ENCODE measurements at regions not wholly inside any gene's neighbourhood (a gene's known extent, or its start where the extent isn't known, plus 50 kb on each side); places are given as distances from the start of the nearest gene placed in this dataset.

DNA sequence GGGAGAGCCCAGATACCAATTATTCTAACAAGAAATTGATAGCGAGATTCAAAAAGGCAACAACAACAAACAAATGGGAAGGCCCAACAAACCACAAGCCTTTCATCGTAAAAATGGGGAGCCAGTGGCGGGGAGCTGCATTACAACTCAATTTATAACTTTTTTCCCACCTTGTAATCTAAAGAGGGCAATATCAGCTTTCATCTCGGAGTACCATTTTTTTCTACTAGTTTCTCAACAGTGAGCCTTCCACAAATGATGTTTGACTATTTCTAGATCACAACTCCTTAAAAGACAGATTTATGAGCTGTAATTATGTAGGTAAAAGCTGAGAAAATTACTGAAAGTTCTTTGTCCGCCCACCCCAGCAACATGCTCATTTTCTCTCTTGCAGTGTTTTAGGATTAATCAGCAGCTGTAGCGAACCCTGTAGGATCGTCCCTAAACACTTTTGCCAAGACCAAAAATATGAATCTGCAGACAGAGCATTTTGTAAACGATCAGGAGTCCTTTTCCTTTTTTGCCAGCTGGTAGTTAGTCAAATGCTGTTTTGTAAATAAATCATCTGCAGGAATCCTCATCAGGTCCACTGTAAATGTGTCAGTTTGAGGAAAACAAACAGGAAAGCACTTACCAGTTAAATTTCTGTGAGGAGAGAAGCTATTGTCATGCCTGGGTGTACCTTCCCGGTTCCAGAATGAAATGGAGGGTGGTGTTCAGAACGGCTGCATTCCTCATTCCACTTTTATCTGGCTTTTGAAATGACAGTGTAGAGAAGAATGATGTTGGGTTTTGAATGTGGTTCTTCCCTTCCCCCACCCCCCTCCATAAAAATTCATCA, 53.2 kb downstream of the EEF1B2 start:
- DNase-seq (ENCODE audit: extremely low read depth, low read depth): peak; percentile 70
- TF ChIP-seq, protein P1, sequence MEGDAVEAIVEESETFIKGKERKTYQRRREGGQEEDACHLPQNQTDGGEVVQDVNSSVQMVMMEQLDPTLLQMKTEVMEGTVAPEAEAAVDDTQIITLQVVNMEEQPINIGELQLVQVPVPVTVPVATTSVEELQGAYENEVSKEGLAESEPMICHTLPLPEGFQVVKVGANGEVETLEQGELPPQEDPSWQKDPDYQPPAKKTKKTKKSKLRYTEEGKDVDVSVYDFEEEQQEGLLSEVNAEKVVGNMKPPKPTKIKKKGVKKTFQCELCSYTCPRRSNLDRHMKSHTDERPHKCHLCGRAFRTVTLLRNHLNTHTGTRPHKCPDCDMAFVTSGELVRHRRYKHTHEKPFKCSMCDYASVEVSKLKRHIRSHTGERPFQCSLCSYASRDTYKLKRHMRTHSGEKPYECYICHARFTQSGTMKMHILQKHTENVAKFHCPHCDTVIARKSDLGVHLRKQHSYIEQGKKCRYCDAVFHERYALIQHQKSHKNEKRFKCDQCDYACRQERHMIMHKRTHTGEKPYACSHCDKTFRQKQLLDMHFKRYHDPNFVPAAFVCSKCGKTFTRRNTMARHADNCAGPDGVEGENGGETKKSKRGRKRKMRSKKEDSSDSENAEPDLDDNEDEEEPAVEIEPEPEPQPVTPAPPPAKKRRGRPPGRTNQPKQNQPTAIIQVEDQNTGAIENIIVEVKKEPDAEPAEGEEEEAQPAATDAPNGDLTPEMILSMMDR (IDR thresholded peaks at IDR 0.05; ENCODE audit: low read depth, low read length): no peak

DNA sequence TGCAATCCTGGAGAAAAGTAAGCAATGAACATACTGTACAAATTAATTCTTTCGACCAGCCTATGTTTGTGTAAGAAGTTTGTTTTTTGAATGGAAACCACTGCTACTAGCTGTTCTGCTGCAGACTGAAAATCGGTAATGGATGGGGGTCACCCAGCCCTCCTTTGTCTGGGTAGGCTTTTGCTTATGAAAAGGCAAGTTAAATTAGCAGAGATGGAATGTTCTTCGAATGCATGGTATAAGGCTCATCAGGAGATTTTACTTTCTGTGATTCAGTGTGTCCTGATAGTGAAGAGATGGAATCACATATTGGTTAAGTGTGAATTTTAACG, 53.8 kb downstream of the EEF1B2 start:
- TF ChIP-seq, protein P1 (IDR thresholded peaks at IDR 0.05; ENCODE audit: low read depth, low read length): no peak
- no peak for DNase-seq (ENCODE audit: extremely low read depth, low read depth)

- DNase-seq (ENCODE audit: extremely low read depth, low read depth): no peak
Observed at GRCh38 chr2:206217166-206217565, 57.3 kb upstream of the ZDBF2 start.

DNA sequence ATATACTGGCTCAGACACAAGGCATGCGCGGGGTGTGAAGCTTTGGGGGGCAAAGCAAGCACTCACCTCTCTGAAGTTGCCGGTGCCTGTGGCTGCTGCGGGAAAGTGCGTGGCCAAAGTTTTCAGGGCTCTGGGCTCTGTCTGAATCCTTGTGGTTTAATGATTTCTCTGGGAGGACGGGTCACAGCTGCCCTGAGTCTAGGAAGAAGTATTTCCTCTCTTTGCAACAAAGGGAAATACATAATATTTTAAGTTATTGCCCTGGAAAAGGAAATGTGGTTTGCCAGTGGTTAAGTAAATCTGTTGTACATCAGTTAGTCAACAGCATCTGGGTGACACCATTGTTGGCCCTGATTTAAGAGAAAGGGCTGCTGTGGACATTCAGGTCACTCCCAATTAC, 56.7 kb upstream of the ZDBF2 start:
- DNase-seq (ENCODE audit: extremely low read depth, low read depth): no peak
- TF ChIP-seq, protein P1 (IDR thresholded peaks at IDR 0.05; ENCODE audit: low read depth, low read length): no peak

More at GRCh38 chr2:206217166-206217565, 57.3 kb upstream of the ZDBF2 start:
- TF ChIP-seq, protein P1 (IDR thresholded peaks at IDR 0.05; ENCODE audit: low read depth, low read length): no peak

DNA sequence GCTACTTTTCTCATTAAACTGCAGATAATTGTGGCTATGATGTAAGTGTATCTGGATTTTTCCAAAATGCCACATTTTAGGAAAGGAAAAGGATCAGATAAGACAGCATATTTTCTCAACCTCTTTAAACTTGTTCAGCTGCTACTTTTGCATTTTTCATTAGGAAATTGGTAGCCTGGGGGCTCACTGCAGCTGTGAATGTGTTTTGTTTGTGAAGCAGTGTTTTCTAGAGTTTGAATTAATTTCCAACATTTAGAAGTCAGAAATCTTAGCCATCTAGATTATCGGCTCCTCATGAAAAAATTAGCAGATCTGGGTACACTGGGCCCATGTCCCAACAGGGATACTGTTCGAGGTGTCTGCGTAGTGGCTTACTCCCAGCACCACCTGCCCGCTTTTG, 56.3 kb upstream of the ZDBF2 start:
- no peak for DNase-seq (ENCODE audit: extremely low read depth, low read depth)

GRCh38 chr2:206218796-206219499, 55.5 kb upstream of the ZDBF2 start:
- TF ChIP-seq, protein P1 (IDR thresholded peaks at IDR 0.05; ENCODE audit: low read depth, low read length): no peak
- no peak for DNase-seq (ENCODE audit: extremely low read depth, low read depth)

More for the DNA sequence above, 56.3 kb upstream of the ZDBF2 start:
- TF ChIP-seq, protein P1 (IDR thresholded peaks at IDR 0.05; ENCODE audit: low read depth, low read length): no peak

DNA sequence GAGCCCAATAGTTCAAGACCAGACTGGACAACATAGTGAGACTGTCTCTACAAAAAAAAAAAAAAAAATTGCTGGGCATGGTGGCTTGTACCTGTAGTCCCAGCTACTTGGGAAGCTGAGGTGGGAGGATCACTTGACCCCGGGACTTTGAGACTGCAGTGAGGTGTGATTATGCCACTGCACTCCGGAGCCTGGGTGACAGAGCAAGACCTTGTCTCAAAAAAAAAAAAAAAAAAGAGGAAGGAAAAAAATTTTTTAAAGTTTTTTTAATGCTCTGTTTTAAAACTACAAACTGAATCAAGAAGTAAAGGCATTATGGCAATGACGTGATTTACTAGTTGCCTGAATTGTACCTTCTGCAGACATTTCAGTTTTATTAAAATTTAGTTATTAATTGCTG, 54.5 kb upstream of the ZDBF2 start:
- no peak for DNase-seq (ENCODE audit: extremely low read depth, low read depth)
- TF ChIP-seq, protein P1 (IDR thresholded peaks at IDR 0.05; ENCODE audit: low read depth, low read length): no peak

Measured in AG09319 (cell line).